Keratinocyte (primary cell): ENCODE measurements at regions not wholly inside any gene's neighbourhood (a gene's known extent, or its start where the extent isn't known, plus 50 kb on each side); places are given as distances from the start of the nearest gene placed in this dataset.

Experiments used
- DNase-seq: peaks from one replicate; pipeline ENCODE4 v3.0.0-alpha.2; 2011; ENCODE audit warnings: low read depth, missing footprints, low spot score
- FAIRE-seq: peaks from 2 replicates; lab custom pipeline; 2011; peaks lifted over from hg19 to GRCh38; lab: Jason Lieb, UNC
- H2AFZ ChIP-seq: 2 replicates; pipeline ENCODE4 v1.6.0; 2012; ENCODE audit warnings: low read length, control low read depth, inconsistent platforms; ENCODE audit not compliant: control insufficient read depth
- H3K27ac ChIP-seq: 2 replicates; pipeline ENCODE4 v1.5.1; 2011; ENCODE audit warnings: low read length; ENCODE audit not compliant: control insufficient read depth, insufficient read depth
- H3K27me3 ChIP-seq: 3 replicates; pipeline ENCODE4 v1.6.0; 2011; ENCODE audit warnings: low read length; ENCODE audit not compliant: control insufficient read depth, insufficient read depth; ENCODE audit errors: extremely low read depth
- H3K36me3 ChIP-seq, 2 experiments: 2 replicates in 1 of 2; 3 replicates in 1 of 2; pipeline ENCODE4 v1.5.1; 2011; ENCODE audit warnings: low read length in 2 of 2, mild to moderate bottlenecking in 1 of 2; ENCODE audit not compliant: control insufficient read depth in 2 of 2, insufficient read depth in 2 of 2; ENCODE audit errors: extremely low read depth in 1 of 2
- H3K4me1 ChIP-seq: 3 replicates; pipeline ENCODE4 v1.5.1; 2011; ENCODE audit warnings: low read length; ENCODE audit not compliant: control insufficient read depth, insufficient read depth; ENCODE audit errors: extremely low read depth
- H3K4me2 ChIP-seq: 3 replicates; pipeline ENCODE4 v1.6.0; 2011; ENCODE audit warnings: low read depth, low read length; ENCODE audit not compliant: control insufficient read depth, insufficient read depth; ENCODE audit errors: extremely low read depth
- H3K4me3 ChIP-seq, 3 experiments: fragments of 200-600 bp in 1 of 3; sonication (generic) in 1 of 3; 2 replicates in 2 of 3; 3 replicates in 1 of 3; pipeline ENCODE4 v1.5.1; 2011 to 2016; ENCODE audit warnings: low read length in 3 of 3, mild to moderate bottlenecking in 3 of 3, control low read depth in 2 of 3, inconsistent platforms in 1 of 3, low read depth in 1 of 3, mixed read lengths in 1 of 3, mixed run types in 1 of 3, moderate library complexity in 1 of 3; ENCODE audit not compliant: control insufficient read depth in 2 of 3, insufficient read depth in 2 of 3; ENCODE audit errors: extremely low read depth in 1 of 3
- H3K79me2 ChIP-seq: 2 replicates; pipeline ENCODE4 v1.6.0; 2012; ENCODE audit warnings: low read length; ENCODE audit not compliant: control insufficient read depth, insufficient read depth
- H3K9ac ChIP-seq: 3 replicates; pipeline ENCODE4 v1.6.0; 2011; ENCODE audit warnings: low read length; ENCODE audit not compliant: control insufficient read depth, insufficient read depth; ENCODE audit errors: extremely low read depth
- H3K9me1 ChIP-seq: 3 replicates; pipeline ENCODE4 v1.6.0; 2011; ENCODE audit warnings: low read length; ENCODE audit not compliant: control insufficient read depth, insufficient read depth; ENCODE audit errors: extremely low read depth
- H3K9me3 ChIP-seq: 2 replicates; pipeline ENCODE4 v1.5.1; 2012; ENCODE audit warnings: low read depth, low read length; ENCODE audit not compliant: control insufficient read depth
- H4K20me1 ChIP-seq: 3 replicates; pipeline ENCODE4 v1.6.0; 2011; ENCODE audit warnings: low read length; ENCODE audit not compliant: control insufficient read depth, insufficient read depth; ENCODE audit errors: extremely low read depth
- EZH2 ChIP-seq: IDR thresholded peaks from one replicate; pipeline ENCODE4 v1.6.1; 2012; ENCODE audit warnings: inconsistent platforms, mild to moderate bottlenecking, low read length, moderate library complexity
- dilution Hi-C: fragments of 300-500 bp; cut with MboI; formaldehyde crosslinking; loops from one replicate; pipeline ENCODE4 v1.7.0; 2020; ENCODE audit warnings: low sequenced_read_pairs; ENCODE audit not compliant: extremely low pct_ligation_motif_present
- TF ChIP-seq, protein P1 (sequence below), 3 experiments: IDR thresholded peaks in 1 of 3; conservative IDR thresholded peaks in 1 of 3; optimal IDR thresholded peaks in 1 of 3; 2 replicates in 2 of 3; 3 replicates in 1 of 3; pipeline versions ENCODE3 to v1.5.1; 2011; ENCODE audit warnings: low read length in 3 of 3, mild to moderate bottlenecking in 3 of 3, moderate library complexity in 2 of 3, control low read depth in 1 of 3, inconsistent platforms in 1 of 3; ENCODE audit not compliant: insufficient read depth in 2 of 3; ENCODE audit errors: extremely low read depth in 1 of 3

DNA sequence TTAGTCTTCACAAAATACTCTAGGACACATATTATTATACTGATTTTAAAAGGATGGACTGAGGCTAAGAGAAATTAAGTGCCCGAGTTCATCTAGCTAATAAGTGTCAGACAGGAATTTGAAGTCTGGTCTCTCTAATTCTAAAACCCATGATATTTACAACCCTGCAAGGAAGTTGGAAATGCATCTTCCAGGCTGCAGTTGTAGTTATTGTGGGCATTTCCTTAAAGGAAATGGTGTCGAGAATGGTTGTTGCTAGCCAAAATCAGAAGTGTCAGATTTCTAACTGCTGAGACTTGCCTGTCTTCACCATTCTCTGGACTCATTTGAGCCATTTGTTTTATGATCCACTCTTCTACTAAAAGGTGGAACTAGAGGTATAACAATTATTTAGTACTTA lies 82.5 kb downstream of the FAT4 start:
- dilution Hi-C loops, result no loop called here

DNA sequence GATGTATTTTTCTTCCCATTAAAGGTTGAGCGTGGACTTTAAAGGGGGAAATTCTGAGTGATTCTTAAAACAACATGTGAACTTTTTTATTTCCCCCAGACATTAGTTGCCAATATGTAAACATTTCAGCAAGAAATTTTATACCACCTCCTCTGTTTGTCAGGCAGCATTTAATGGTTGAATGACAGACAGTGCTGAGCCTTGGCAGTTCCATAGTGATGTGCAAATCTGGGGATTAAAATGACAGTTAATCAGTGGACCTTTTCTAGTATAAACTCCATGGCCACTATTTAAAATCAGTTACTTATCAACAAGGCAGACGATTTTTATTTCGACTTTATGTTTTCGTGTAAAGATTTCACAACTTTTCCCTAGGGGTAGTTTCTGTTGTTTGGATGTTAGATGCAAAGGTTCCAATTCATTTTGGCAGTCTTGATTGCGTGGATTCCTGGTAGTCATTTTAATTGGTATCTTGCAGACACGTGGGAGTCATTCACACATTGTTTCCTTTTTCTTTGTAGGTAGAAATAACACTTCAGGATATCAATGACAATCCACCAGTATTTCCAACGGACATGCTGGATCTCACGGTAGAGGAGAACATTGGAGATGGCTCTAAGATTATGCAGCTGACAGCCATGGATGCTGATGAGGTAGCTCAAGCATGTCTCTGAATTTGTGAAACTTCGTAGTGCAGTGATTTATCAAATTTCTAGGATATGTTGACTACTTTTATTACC lies 83.7 kb downstream of the FAT4 start:
- FAIRE-seq, result peak; percentile 26
- Histone ChIP-seq H2AFZ (peak overlapping the region; percentile 72), H3K4me2 (no peak overlapping the region), H3K36me3 (no peaks in the 10 kb centered on the region), H3K4me1 (no peaks in the 10 kb centered on the region), H4K20me1 (no peaks in the 10 kb centered on the region), H3K79me2 (no peaks in the 10 kb centered on the region), H3K4me3 (no peak overlapping the region), H3K9me3 (no peaks in the 10 kb centered on the region), H3K27me3 (no peaks in the 10 kb centered on the region), H3K27ac (no peak overlapping the region), H3K9me1 (no peaks in the 10 kb centered on the region), H3K9ac (no peak overlapping the region)
- dilution Hi-C loops, result no loop called here
- TF ChIP-seq, protein P1, sequence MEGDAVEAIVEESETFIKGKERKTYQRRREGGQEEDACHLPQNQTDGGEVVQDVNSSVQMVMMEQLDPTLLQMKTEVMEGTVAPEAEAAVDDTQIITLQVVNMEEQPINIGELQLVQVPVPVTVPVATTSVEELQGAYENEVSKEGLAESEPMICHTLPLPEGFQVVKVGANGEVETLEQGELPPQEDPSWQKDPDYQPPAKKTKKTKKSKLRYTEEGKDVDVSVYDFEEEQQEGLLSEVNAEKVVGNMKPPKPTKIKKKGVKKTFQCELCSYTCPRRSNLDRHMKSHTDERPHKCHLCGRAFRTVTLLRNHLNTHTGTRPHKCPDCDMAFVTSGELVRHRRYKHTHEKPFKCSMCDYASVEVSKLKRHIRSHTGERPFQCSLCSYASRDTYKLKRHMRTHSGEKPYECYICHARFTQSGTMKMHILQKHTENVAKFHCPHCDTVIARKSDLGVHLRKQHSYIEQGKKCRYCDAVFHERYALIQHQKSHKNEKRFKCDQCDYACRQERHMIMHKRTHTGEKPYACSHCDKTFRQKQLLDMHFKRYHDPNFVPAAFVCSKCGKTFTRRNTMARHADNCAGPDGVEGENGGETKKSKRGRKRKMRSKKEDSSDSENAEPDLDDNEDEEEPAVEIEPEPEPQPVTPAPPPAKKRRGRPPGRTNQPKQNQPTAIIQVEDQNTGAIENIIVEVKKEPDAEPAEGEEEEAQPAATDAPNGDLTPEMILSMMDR (optimal IDR thresholded peaks at IDR 0.05 in 1 of 3, IDR thresholded peaks at IDR 0.05 in 1 of 3, conservative IDR thresholded peaks at IDR 0.05 in 1 of 3; ENCODE audit: extremely low read depth in 1 of 3, insufficient read depth in 2 of 3, low read length in 3 of 3), result no peak
- no peak for TF ChIP-seq EZH2
- no peak for DNase-seq

More for the DNA sequence above, 82.5 kb downstream of the FAT4 start:
- no peaks in the 10 kb centered on the region for H3K36me3 ChIP-seq
- TF ChIP-seq EZH2, result no peak
- TF ChIP-seq, protein P1 (optimal IDR thresholded peaks at IDR 0.05 in 1 of 3, IDR thresholded peaks at IDR 0.05 in 1 of 3, conservative IDR thresholded peaks at IDR 0.05 in 1 of 3; ENCODE audit: extremely low read depth in 1 of 3, insufficient read depth in 2 of 3, low read length in 3 of 3), result no peak
- DNase-seq (no peak), FAIRE-seq (peak; percentile 69)
- H3K27me3 ChIP-seq, result no peaks in the 10 kb centered on the region
- H3K79me2 ChIP-seq, result no peaks in the 10 kb centered on the region
- peak overlapping the region; percentile 45 for H2AFZ ChIP-seq
- no peaks in the 10 kb centered on the region for H3K4me1 ChIP-seq
- H3K9me1 ChIP-seq, result no peaks in the 10 kb centered on the region
- no peak overlapping the region for H3K4me2 ChIP-seq
- H3K27ac ChIP-seq, result no peak overlapping the region
- no peak overlapping the region for H3K4me3 ChIP-seq
- no peaks in the 10 kb centered on the region for H3K9me3 ChIP-seq
- H3K9ac ChIP-seq, result no peak overlapping the region
- H4K20me1 ChIP-seq, result no peaks in the 10 kb centered on the region
